GM12801 (cell line): ENCODE measurements at regions not wholly inside any gene's neighbourhood (a gene's known extent, or its start where the extent isn't known, plus 50 kb on each side); places are given as distances from the start of the nearest gene placed in this dataset.

Experiments used
- TF ChIP-seq, protein P1 (sequence below): IDR thresholded peaks from one replicate; pipeline ENCODE4 v1.5.1; 2011; ENCODE audit warnings: control low read depth; ENCODE audit not compliant: insufficient read length; ENCODE audit errors: extremely low read depth

DNA sequence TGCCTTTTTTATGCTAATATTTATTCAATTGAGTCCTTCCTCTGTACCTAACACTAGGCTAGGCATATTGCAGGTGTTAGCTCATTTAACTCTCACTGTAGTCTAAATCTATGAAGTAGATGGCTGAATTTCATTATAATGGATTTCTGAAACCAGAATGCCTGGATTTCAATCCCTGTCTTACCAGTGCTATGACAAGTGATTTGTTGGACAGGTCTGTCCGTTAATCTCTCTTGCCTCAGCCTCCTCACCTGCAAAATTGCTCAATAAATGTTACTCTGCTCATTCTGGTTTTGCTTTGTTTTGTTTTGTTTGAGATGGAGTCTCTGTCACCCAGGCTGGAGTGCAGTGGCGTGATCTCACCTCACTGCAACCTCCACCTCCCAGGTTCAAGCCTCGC, 146.1 kb upstream of the ADGRL2 start:
- TF ChIP-seq, protein P1, sequence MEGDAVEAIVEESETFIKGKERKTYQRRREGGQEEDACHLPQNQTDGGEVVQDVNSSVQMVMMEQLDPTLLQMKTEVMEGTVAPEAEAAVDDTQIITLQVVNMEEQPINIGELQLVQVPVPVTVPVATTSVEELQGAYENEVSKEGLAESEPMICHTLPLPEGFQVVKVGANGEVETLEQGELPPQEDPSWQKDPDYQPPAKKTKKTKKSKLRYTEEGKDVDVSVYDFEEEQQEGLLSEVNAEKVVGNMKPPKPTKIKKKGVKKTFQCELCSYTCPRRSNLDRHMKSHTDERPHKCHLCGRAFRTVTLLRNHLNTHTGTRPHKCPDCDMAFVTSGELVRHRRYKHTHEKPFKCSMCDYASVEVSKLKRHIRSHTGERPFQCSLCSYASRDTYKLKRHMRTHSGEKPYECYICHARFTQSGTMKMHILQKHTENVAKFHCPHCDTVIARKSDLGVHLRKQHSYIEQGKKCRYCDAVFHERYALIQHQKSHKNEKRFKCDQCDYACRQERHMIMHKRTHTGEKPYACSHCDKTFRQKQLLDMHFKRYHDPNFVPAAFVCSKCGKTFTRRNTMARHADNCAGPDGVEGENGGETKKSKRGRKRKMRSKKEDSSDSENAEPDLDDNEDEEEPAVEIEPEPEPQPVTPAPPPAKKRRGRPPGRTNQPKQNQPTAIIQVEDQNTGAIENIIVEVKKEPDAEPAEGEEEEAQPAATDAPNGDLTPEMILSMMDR: no peak

DNA sequence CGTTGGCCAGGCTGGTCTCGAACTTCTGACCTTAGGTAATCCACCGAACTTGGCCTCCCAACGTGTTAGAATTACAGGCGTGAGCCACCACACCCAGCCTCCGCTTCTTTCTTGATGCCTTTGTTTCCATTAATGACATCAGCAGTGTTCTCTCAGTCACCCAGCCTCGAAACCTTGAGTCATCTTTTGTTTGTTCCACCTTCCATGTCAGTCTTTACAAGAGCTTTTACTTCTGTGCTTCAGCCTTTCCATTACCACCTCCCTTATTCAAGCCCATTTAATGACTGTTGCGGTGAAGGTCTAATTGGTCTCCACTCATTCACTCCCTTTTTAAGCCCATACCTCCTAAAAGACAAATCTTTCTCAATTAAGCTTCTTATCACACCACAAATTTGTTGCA, 146.6 kb upstream of the ADGRL2 start:
- TF ChIP-seq, protein P1: no peak

DNA sequence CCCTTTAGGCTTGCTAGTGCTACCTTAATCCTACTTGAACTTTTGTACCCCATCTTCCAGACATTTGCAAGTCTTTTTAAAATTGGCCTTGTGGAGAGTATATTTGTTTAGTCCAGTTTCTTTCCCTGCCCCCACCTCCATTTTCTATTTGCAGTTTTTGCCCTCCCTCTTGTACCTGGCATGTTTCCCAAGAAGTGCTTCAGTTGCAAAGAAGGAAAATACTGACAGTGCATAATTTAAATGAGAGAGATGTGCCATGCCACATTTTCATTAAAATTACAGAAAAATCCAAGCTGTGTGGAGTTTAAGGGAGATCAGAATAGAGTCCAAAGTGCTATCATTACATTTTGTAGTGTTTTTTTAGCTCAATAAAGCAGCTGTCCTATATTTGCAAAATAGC, 150.0 kb upstream of the ADGRL2 start:
- TF ChIP-seq, protein P1: no peak

DNA sequence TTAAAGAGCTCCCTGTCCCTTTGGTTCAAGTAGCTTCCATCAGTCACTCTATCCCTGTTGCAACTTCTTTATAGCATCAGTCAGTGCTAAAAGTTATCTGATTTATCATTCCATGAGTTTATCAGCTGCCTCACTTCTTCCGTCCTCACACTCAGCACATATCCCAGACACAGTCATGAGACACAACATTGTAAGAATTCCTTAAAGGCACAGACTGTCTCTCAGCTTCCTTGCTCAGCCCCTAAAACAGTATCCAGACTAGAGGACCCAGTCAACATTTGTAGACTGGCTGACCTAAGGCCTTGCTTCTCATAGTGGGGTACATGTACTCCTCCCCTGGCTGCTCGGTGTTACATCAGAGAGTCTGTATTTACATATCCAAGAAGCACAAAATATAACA, 164.9 kb upstream of the ADGRL2 start:
- TF ChIP-seq, protein P1: no peak

DNA sequence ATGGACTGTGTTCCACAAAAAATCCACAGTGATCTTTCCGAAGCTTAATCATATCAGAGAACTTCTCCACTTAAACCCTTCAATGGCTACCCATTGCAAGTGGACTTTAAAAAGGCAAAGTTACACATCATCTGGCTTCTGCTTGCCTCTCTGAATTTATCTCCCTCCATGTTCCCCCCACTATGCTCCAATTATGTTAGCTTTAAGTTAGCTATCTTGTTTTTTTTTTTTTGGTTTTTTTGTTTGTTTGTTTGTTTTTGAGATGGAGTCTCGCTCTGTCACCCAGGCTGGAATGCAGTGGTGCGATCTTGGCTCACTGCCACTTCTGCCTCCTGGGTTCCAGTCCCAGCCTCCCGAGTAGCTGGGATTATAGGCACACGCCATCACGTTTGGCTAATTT, 166.4 kb upstream of the ADGRL2 start:
- TF ChIP-seq, protein P1: no peak

DNA sequence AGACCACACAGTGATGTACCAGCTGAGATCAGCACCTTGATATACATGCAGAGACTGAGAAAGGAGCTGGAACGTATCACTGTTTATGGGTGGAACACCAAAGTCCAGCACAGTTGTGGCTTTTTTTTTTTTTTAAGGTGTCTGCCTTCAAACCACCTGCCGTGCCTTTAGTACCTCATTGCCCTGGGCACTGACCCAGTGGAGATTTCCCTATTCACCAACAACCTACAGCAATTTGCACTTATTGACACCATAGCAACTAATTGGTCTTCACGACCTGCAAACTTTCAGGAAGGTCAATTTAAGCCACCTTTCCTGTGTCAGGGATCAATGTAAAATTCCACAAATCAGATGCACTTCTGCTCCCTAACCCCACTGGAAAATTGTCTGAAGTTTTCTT, 181.6 kb upstream of the ADGRL2 start:
- TF ChIP-seq, protein P1: no peak

DNA sequence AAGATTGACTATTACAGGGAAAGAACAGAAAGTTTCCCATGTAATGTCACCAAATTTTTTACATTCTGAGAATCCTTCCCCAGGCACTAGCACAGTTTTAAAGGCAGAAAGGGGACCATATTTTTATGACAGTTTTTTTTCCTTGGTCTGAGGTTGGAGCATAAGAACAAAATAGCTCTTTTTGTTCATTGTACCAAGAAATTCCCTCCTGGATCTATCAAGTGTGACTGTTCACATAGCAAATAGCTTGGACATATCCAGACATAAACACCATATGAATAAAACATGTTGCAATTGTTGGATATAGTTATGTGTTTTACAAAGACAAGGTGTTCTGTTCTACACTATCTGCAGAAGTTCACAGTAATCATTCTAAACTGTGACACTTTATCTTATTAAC, 182.4 kb upstream of the ADGRL2 start:
- TF ChIP-seq, protein P1: no peak

DNA sequence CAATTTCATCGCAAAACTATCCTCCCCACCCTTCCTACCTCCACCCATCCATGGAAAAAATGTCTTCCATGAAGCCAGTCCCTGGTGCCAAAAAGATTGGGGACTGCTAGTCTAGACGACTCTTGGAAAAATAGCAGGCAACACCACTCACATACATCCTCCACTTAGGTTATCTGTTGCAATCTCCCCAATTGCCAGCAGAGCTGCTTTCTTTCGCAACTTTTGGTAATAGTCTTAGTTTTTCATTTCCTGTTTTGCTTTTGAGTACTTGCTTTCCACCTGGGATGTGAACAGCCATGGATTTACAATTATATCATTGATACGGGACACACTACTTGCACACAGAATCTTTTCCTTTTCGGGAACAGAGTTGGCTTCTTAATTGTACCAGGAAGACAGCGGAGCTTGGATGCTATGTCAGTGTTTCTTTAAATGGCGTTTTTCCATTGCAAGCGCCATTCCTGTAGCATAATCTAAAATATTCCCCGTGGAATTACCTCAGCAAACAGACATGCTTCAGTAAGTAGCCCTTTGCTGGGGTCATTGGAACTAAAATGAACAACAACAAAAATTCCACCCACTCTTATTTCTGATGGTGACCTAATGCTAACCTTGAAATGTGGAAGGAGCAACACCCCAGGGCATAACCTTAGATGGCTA, 183.3 kb upstream of the ADGRL2 start:
- TF ChIP-seq, protein P1: no peak
